MM.1S (cell line): ENCODE measurements at regions not wholly inside any gene's neighbourhood (a gene's known extent, or its start where the extent isn't known, plus 50 kb on each side); places are given as distances from the start of the nearest gene placed in this dataset.
A peak's percentile ranks its signal among the peaks of the same experiment; 100 is the strongest.

Source experiments
- DNase-seq: peaks from one replicate; pipeline ENCODE4 v3.0.0-alpha.2; 2015
- H2AFZ ChIP-seq: fragments of 300-600 bp; sonication (generic); 2 replicates; pipeline ENCODE4 v1.6.0; 2016; ENCODE audit warnings: antibody characterized with exemption, low read length
- H3F3A ChIP-seq: fragments of 300-600 bp; sonication (generic); 2 replicates; pipeline ENCODE4 v1.6.1; 2016; ENCODE audit warnings: mild to moderate bottlenecking, antibody characterized with exemption, low read length, moderate library complexity, mixed read lengths; ENCODE audit not compliant: insufficient read depth
- H3K27ac ChIP-seq: fragments of 300-600 bp; sonication (generic); 2 replicates; pipeline ENCODE4 v1.5.1; 2016; ENCODE audit warnings: mild to moderate bottlenecking, low read length
- H3K27me3 ChIP-seq: fragments of 300-600 bp; sonication (generic); replicated peaks from 2 replicates; pipeline ENCODE4 v1.6.0; 2016; ENCODE audit warnings: low read length; ENCODE audit not compliant: insufficient read depth
- H3K36me3 ChIP-seq: fragments of 300-600 bp; sonication (generic); replicated peaks from 2 replicates; pipeline ENCODE4 v1.6.1; 2016; ENCODE audit warnings: mild to moderate bottlenecking, low read length, mixed read lengths; ENCODE audit not compliant: insufficient read depth
- H3K4me1 ChIP-seq: fragments of 300-600 bp; sonication (generic); 2 replicates; pipeline ENCODE4 v1.6.1; 2016; ENCODE audit warnings: low read length, mixed read lengths
- H3K4me2 ChIP-seq: fragments of 300-600 bp; sonication (generic); 2 replicates; pipeline ENCODE4 v1.6.0; 2016; ENCODE audit warnings: low read depth, low read length
- H3K4me3 ChIP-seq: fragments of 300-600 bp; sonication (generic); 2 replicates; pipeline ENCODE4 v1.5.1; 2016; ENCODE audit warnings: low read length, mixed read lengths
- H3K79me2 ChIP-seq: fragments of 300-600 bp; sonication (generic); 2 replicates; pipeline ENCODE4 v1.6.1; 2016; ENCODE audit warnings: mixed run types, low read length, mixed read lengths
- H3K9ac ChIP-seq: fragments of 300-600 bp; sonication (generic); 2 replicates; pipeline ENCODE4 v1.6.1; 2016; ENCODE audit warnings: low read length, mixed read lengths
- H3K9me2 ChIP-seq: fragments of 300-600 bp; sonication (generic); replicated peaks from 2 replicates; pipeline ENCODE4 v1.6.1; 2016; ENCODE audit warnings: mild to moderate bottlenecking, low read length, mixed read lengths; ENCODE audit not compliant: insufficient read depth
- H3K9me3 ChIP-seq: fragments of 300-600 bp; sonication (generic); replicated peaks from 2 replicates; pipeline ENCODE4 v1.6.1; 2016; ENCODE audit warnings: mild to moderate bottlenecking, low read length, mixed read lengths; ENCODE audit not compliant: insufficient read depth
- H4K20me1 ChIP-seq: fragments of 300-600 bp; sonication (generic); 2 replicates; pipeline ENCODE4 v1.6.1; 2016; ENCODE audit warnings: mild to moderate bottlenecking, low read length, moderate library complexity, mixed read lengths; ENCODE audit not compliant: insufficient read depth
- CTCF ChIP-seq: fragments of 300-600 bp; sonication (generic); IDR thresholded peaks from 2 replicates; pipeline ENCODE4 v1.5.1; 2016; ENCODE audit warnings: antibody characterized with exemption, low read length, mixed read lengths
- EZH2 ChIP-seq: fragments of 300-600 bp; sonication (generic); optimal IDR thresholded peaks from 2 replicates; pipeline ENCODE3; 2017; ENCODE audit warnings: low read depth, mild to moderate bottlenecking, antibody characterized with exemption, low read length, mixed read lengths
- EZH2phosphoT487 ChIP-seq: fragments of 300-600 bp; sonication (generic); IDR thresholded peaks from 2 replicates; pipeline ENCODE4 v1.6.1; 2018; ENCODE audit warnings: antibody characterized with exemption, low read length

GRCh38 chr14:65228956-65229747, 126.8 kb upstream of the MAX start:
- Histone ChIP-seq H3K4me1 (peaks cover 11% of the 10 kb centered on the region), H4K20me1 (no peaks in the 10 kb centered on the region), H3K4me2 (peak overlapping the region; percentile 69), H3K9ac (no peak overlapping the region), H3K27ac (no peak overlapping the region), H3K4me3 (peak overlapping the region; percentile 66), H3F3A (peaks cover 7% of the 10 kb centered on the region; the same call in 1 of the 2 replicates), H3K27me3 (no peaks in the 10 kb centered on the region), H3K9me3 (no peaks in the 10 kb centered on the region), H3K79me2 (no peaks in the 10 kb centered on the region), H2AFZ (no peak overlapping the region), H3K9me2 (no peaks in the 10 kb centered on the region), H3K36me3 (no peaks in the 10 kb centered on the region)
- TF ChIP-seq EZH2phosphoT487 = no peak
- TF ChIP-seq CTCF = no peak
- TF ChIP-seq EZH2 = no peak
- no peak for DNase-seq

GRCh38 chr14:65229748-65230728, 127.7 kb upstream of the MAX start:
- Histone ChIP-seq H3K79me2 (no peaks in the 10 kb centered on the region), H3K4me3 (peak overlapping the region; percentile 66), H3K4me2 (peak overlapping the region; percentile 69), H4K20me1 (no peaks in the 10 kb centered on the region), H2AFZ (0 out of 2 replicates have a peak overlapping the region, but pooled peaks have one; percentile 46), H3K9me2 (no peaks in the 10 kb centered on the region), H3K9ac (no peak overlapping the region; the same call in 1 of the 2 replicates), H3F3A (peaks cover 7% of the 10 kb centered on the region; the same call in 1 of the 2 replicates), H3K4me1 (peaks cover 11% of the 10 kb centered on the region), H3K27me3 (no peaks in the 10 kb centered on the region), H3K9me3 (no peaks in the 10 kb centered on the region), H3K36me3 (no peaks in the 10 kb centered on the region), H3K27ac (no peak overlapping the region)
- no peak for DNase-seq
- TF ChIP-seq EZH2phosphoT487 (no peak), CTCF (no peak), EZH2 (no peak)

- DNase-seq = no peak
- no peaks in the 10 kb centered on the region for H3K27me3 ChIP-seq
- no peaks in the 10 kb centered on the region for H3K79me2 ChIP-seq
- no peak overlapping the region for H3K27ac ChIP-seq
- no peak for TF ChIP-seq EZH2
- no peak for TF ChIP-seq CTCF
- no peak for TF ChIP-seq EZH2phosphoT487
- H2AFZ ChIP-seq = no peak overlapping the region
- H3F3A ChIP-seq = peaks cover 7% of the 10 kb centered on the region; the same call in 1 of the 2 replicates
- no peaks in the 10 kb centered on the region for H3K9me2 ChIP-seq
- H4K20me1 ChIP-seq = no peaks in the 10 kb centered on the region
- no peaks in the 10 kb centered on the region for H3K36me3 ChIP-seq
- no peak overlapping the region for H3K4me3 ChIP-seq
- no peaks in the 10 kb centered on the region for H3K9me3 ChIP-seq
- H3K4me1 ChIP-seq = peaks cover 11% of the 10 kb centered on the region
- no peak overlapping the region for H3K9ac ChIP-seq
- no peak overlapping the region for H3K4me2 ChIP-seq
Measured at GRCh38 chr14:65231286-65231980, 129.1 kb upstream of the MAX start.
